ENCODE measurements at regions not wholly inside any gene's neighbourhood (a gene's known extent, or its start where the extent isn't known, plus 50 kb on each side); places are given as distances from the start of the nearest gene placed in this dataset.

GRCh38 chr2:104786204-104786603 is 67.7 kb upstream of the POU3F3 start:
- no peaks in the 10 kb centered on the region for H3K36me3 ChIP-seq
- H3K27ac ChIP-seq = no peak overlapping the region
- no peaks in the 10 kb centered on the region for H3K9me3 ChIP-seq
- TF ChIP-seq EP300 (IDR thresholded peaks at IDR 0.05) (no peak), CTCF (IDR thresholded peaks at IDR 0.05) (no peak), POLR2AphosphoS5 (IDR thresholded peaks at IDR 0.05) (no peak), POLR2A (IDR thresholded peaks at IDR 0.05) (no peak)
- no peaks in the 10 kb centered on the region for H3K4me1 ChIP-seq
- WGBS = 66% methylated on average over 8 of the region's 8 CpGs
- no peak overlapping the region for H3K4me3 ChIP-seq
- no peak for DNase-seq (ENCODE audit: low spot score in 2 of 2)
- H3K27me3 ChIP-seq = peaks cover 6% of the 10 kb centered on the region

GRCh38 chr2:104786821-104787220 is 67.1 kb upstream of the POU3F3 start:
- TF ChIP-seq EP300 (IDR thresholded peaks at IDR 0.05) (no peak), POLR2A (IDR thresholded peaks at IDR 0.05) (no peak), POLR2AphosphoS5 (IDR thresholded peaks at IDR 0.05) (no peak), CTCF (IDR thresholded peaks at IDR 0.05) (no peak)
- no peak overlapping the region for H3K4me3 ChIP-seq
- WGBS = 0% methylated on average over 2 of the region's 2 CpGs
- DNase-seq (ENCODE audit: low spot score in 2 of 2) = no peak
- no peaks in the 10 kb centered on the region for H3K9me3 ChIP-seq
- H3K4me1 ChIP-seq = no peaks in the 10 kb centered on the region
- H3K27me3 ChIP-seq = peaks cover 6% of the 10 kb centered on the region
- H3K36me3 ChIP-seq = no peaks in the 10 kb centered on the region
- no peak overlapping the region for H3K27ac ChIP-seq

- DNase-seq (ENCODE audit: low spot score in 2 of 2) = no peak
- WGBS = 67% methylated on average over 8 of the region's 8 CpGs
These were observed 66.4 kb upstream of the POU3F3 start for GRCh38 chr2:104787298-104788065.

GRCh38 chr2:104788742-104789455 is 65.0 kb upstream of the POU3F3 start:
- no peak overlapping the region for H3K27ac ChIP-seq
- H3K9me3 ChIP-seq = no peaks in the 10 kb centered on the region
- H3K4me3 ChIP-seq = no peak overlapping the region
- H3K4me1 ChIP-seq = no peaks in the 10 kb centered on the region
- H3K27me3 ChIP-seq = peaks cover 6% of the 10 kb centered on the region
- TF ChIP-seq POLR2A (IDR thresholded peaks at IDR 0.05) = no peak
- TF ChIP-seq POLR2AphosphoS5 (IDR thresholded peaks at IDR 0.05) = no peak
- TF ChIP-seq EP300 (IDR thresholded peaks at IDR 0.05) = no peak
- no peak for TF ChIP-seq CTCF (IDR thresholded peaks at IDR 0.05)
- no peaks in the 10 kb centered on the region for H3K36me3 ChIP-seq
- 73% methylated on average over 16 of the region's 16 CpGs for WGBS
- DNase-seq (ENCODE audit: low spot score in 2 of 2) = no peak

More at GRCh38 chr2:104787298-104788065, 66.4 kb upstream of the POU3F3 start:
- H3K9me3 ChIP-seq = no peaks in the 10 kb centered on the region
- H3K27ac ChIP-seq = no peak overlapping the region
- H3K4me3 ChIP-seq = no peak overlapping the region
- peaks cover 6% of the 10 kb centered on the region for H3K27me3 ChIP-seq
- H3K36me3 ChIP-seq = no peaks in the 10 kb centered on the region
- no peak for TF ChIP-seq EP300 (IDR thresholded peaks at IDR 0.05)
- TF ChIP-seq CTCF (IDR thresholded peaks at IDR 0.05) = no peak
- no peak for TF ChIP-seq POLR2A (IDR thresholded peaks at IDR 0.05)
- no peak for TF ChIP-seq POLR2AphosphoS5 (IDR thresholded peaks at IDR 0.05)
- H3K4me1 ChIP-seq = no peaks in the 10 kb centered on the region

- no peak overlapping the region for H3K4me3 ChIP-seq
- TF ChIP-seq CTCF (IDR thresholded peaks at IDR 0.05) = no peak
- TF ChIP-seq EP300 (IDR thresholded peaks at IDR 0.05) = no peak
- no peak for TF ChIP-seq POLR2AphosphoS5 (IDR thresholded peaks at IDR 0.05)
- no peak for TF ChIP-seq POLR2A (IDR thresholded peaks at IDR 0.05)
- no peaks in the 10 kb centered on the region for H3K4me1 ChIP-seq
- 36% methylated on average over 18 of the region's 18 CpGs for WGBS
- no peaks in the 10 kb centered on the region for H3K9me3 ChIP-seq
- DNase-seq (ENCODE audit: low spot score in 2 of 2) = no peak
- H3K27ac ChIP-seq = peak overlapping the region; percentile 61
- H3K27me3 ChIP-seq = peaks cover 6% of the 10 kb centered on the region
- H3K36me3 ChIP-seq = no peaks in the 10 kb centered on the region
These were observed 63.7 kb upstream of the POU3F3 start for GRCh38 chr2:104790100-104790811.
